HCT116 (cell line): ENCODE measurements at regions not wholly inside any gene's neighbourhood (a gene's known extent, or its start where the extent isn't known, plus 50 kb on each side); places are given as distances from the start of the nearest gene placed in this dataset.

Experiments
- ATAC-seq: fragments of 200-7000 bp; cut with Tn5 transposase; 2 replicates; pipeline ENCODE4 v1.9.1; 2020; ENCODE audit warnings: mild to moderate bottlenecking, moderate library complexity
- BruUV-seq: library from RNA; stranded (reverse); fragments of 400-500 nt; replicated peaks from 2 replicates; lab custom pipeline; 2021; lab: Mats Ljungman, UMichigan
- CTCF ChIA-PET: fragments of 300-600 bp; sonication (Branson Sonifier 250); formaldehyde crosslinking; loops from one replicate; lab custom pipeline; 2021; ENCODE audit warnings: antibody characterized with exemption; lab: Charles Lee
- POLR2A ChIA-PET: fragments of 300-600, 350-600 bp; sonication (Branson Sonifier 250); formaldehyde crosslinking; loops from one replicate; lab custom pipeline; 2021; ENCODE audit warnings: antibody characterized with exemption; lab: Charles Lee
- RAD21 ChIA-PET, 2 experiments: fragments of 300-600 bp; sonication (Branson Sonifier 250); formaldehyde crosslinking; loops; one replicate each; lab custom pipeline; 2023; ENCODE audit warnings: low total read pairs in 2 of 2; ENCODE audit not compliant: uncharacterized antibody in 2 of 2, unreplicated experiment in 2 of 2, low non-redundant PET in 1 of 2; lab: Charles Lee
- DNase-seq: peaks from one replicate; pipeline ENCODE4 v3.0.0-alpha.2; 2010; ENCODE audit warnings: low read depth, low spot score
- H2AFZ ChIP-seq: fragments of 200-600 bp; shearing (Covaris generic), sonication (generic); 2 replicates; pipeline ENCODE4 v1.6.1; 2017; ENCODE audit warnings: low read depth, mixed run types, mixed read lengths, antibody characterized with exemption, low read length; ENCODE audit not compliant: poor library complexity, severe bottlenecking
- H3K27ac ChIP-seq: 2 replicates; pipeline ENCODE4 v1.5.1; 2012; ENCODE audit warnings: low read depth, low read length
- H3K27me3 ChIP-seq: fragments of 200-600 bp; sonication (generic); 2 replicates; pipeline ENCODE4 v1.6.1; 2016; ENCODE audit warnings: mixed run types, low read length, mixed read lengths; ENCODE audit not compliant: insufficient read depth
- H3K36me3 ChIP-seq, 2 experiments: fragments of 200-500 bp in 1 of 2; fragments of 200-600 bp in 1 of 2; sonication (Bioruptor generic) in 1 of 2; sonication (generic) in 1 of 2; 2 replicates each; pipeline versions ENCODE4 v1.5.1 to v1.6.1; 2014 to 2016; ENCODE audit warnings: low read length in 2 of 2, inconsistent platforms in 1 of 2, mixed read lengths in 1 of 2, mixed run types in 1 of 2; ENCODE audit not compliant: insufficient read depth in 2 of 2, control insufficient read depth in 1 of 2
- H3K4me1 ChIP-seq, 2 experiments: fragments of 200-600 bp in 1 of 2; sonication (generic) in 1 of 2; 2 replicates each; pipeline versions ENCODE4 v1.5.1 to v1.6.1; 2012 to 2017; ENCODE audit warnings: low read length in 2 of 2, inconsistent platforms in 1 of 2, mild to moderate bottlenecking in 1 of 2, mixed read lengths in 1 of 2, mixed run types in 1 of 2, moderate library complexity in 1 of 2; ENCODE audit not compliant: insufficient read depth in 2 of 2, control insufficient read depth in 1 of 2
- H3K4me2 ChIP-seq: fragments of 200-600 bp; sonication (generic); 2 replicates; pipeline ENCODE4 v1.6.1; 2017; ENCODE audit warnings: mixed run types, low read length, mixed read lengths
- H3K4me3 ChIP-seq, 2 experiments: fragments of 200-600 bp in 1 of 2; sonication (generic) in 1 of 2; replicated peaks in 1 of 2; 2 replicates each; pipeline ENCODE4 v1.5.1; 2011 to 2016; ENCODE audit warnings: low read length in 2 of 2, control low read depth in 1 of 2, low read depth in 1 of 2, mild to moderate bottlenecking in 1 of 2, mixed read lengths in 1 of 2, mixed run types in 1 of 2
- H3K79me2 ChIP-seq: fragments of 200-600 bp; sonication (generic); 2 replicates; pipeline ENCODE4 v1.6.1; 2017; ENCODE audit warnings: mild to moderate bottlenecking, mixed run types, low read length, moderate library complexity, mixed read lengths; ENCODE audit not compliant: insufficient read depth
- H3K9ac ChIP-seq: fragments of 200-600 bp; sonication (generic); 2 replicates; pipeline ENCODE4 v1.6.1; 2016; ENCODE audit warnings: low read length, mixed read lengths
- H3K9me2 ChIP-seq: fragments of 200-600 bp; sonication (generic), shearing (Covaris generic); 2 replicates; pipeline ENCODE4 v1.6.1; 2017; ENCODE audit warnings: mixed run types, mild to moderate bottlenecking, moderate library complexity; ENCODE audit not compliant: insufficient read depth
- H3K9me3 ChIP-seq, 2 experiments: fragments of 200-500 bp in 1 of 2; fragments of 200-600 bp in 1 of 2; sonication (Bioruptor generic) in 1 of 2; sonication (generic) in 1 of 2; 2 replicates each; pipeline ENCODE4 v1.6.1; 2014 to 2017; ENCODE audit warnings: low read length in 2 of 2, mixed read lengths in 2 of 2, inconsistent platforms in 1 of 2, low read depth in 1 of 2, mild to moderate bottlenecking in 1 of 2, mixed run types in 1 of 2, moderate library complexity in 1 of 2; ENCODE audit not compliant: control insufficient read depth in 1 of 2, insufficient read depth in 1 of 2
- H4K20me1 ChIP-seq: fragments of 200-600 bp; sonication (generic), shearing (Covaris generic); 2 replicates; pipeline ENCODE4 v1.6.1; 2017; ENCODE audit warnings: mixed run types, mild to moderate bottlenecking, moderate library complexity; ENCODE audit not compliant: insufficient read depth
- CEBPB ChIP-seq: IDR thresholded peaks from 2 replicates; pipeline ENCODE4 v1.6.1; 2012; ENCODE audit warnings: low read depth
- EZH2 ChIP-seq: fragments of 200-600 bp; sonication (generic); IDR thresholded peaks from 2 replicates; pipeline ENCODE4 v1.6.1; 2017; ENCODE audit warnings: antibody characterized with exemption, mixed run types
- JUND ChIP-seq: IDR thresholded peaks from 2 replicates; pipeline ENCODE4 v1.6.1; 2012
- POLR2A ChIP-seq: IDR thresholded peaks from 2 replicates; pipeline ENCODE4 v1.7.0; 2011; ENCODE audit warnings: borderline replicate concordance; ENCODE audit not compliant: insufficient read depth, insufficient read length; ENCODE audit errors: extremely low read depth
- POLR2AphosphoS5 ChIP-seq: IDR thresholded peaks from 2 replicates; pipeline ENCODE4 v1.6.1; 2011; ENCODE audit warnings: mild to moderate bottlenecking, low read depth, low read length, moderate library complexity
- RAD21 ChIP-seq: IDR thresholded peaks from 2 replicates; pipeline ENCODE4 v1.6.1; 2012; ENCODE audit warnings: low read depth, mild to moderate bottlenecking
- SP1 ChIP-seq: IDR thresholded peaks from 2 replicates; pipeline ENCODE4 v1.6.1; 2012; ENCODE audit warnings: low read depth
- SRF ChIP-seq: IDR thresholded peaks from 2 replicates; pipeline ENCODE4 v1.6.1; 2012; ENCODE audit warnings: low read depth
- intact Hi-C: fragments of 100-400 bp; cut with micrococcal nuclease; formaldehyde crosslinking; loops from 2 replicates; pipeline ENCODE4 v1.10.0; 2022
- TF ChIP-seq, protein P1 (sequence below): IDR thresholded peaks from 2 replicates; pipeline ENCODE4 v1.6.1; 2012; ENCODE audit warnings: low read depth
- TF ChIP-seq, protein P2 (sequence below), 3 experiments: fragments of 200-600 bp in 1 of 3; sonication (generic) in 1 of 3; IDR thresholded peaks in 2 of 3; conservative IDR thresholded peaks in 1 of 3; 2 replicates each; pipeline ENCODE4 v1.5.1; 2012 to 2017; ENCODE audit warnings: low read depth in 2 of 3, low read length in 2 of 3, antibody characterized with exemption in 1 of 3, borderline replicate concordance in 1 of 3, control low read depth in 1 of 3, mild to moderate bottlenecking in 1 of 3, mixed read lengths in 1 of 3, mixed run types in 1 of 3, moderate library complexity in 1 of 3; ENCODE audit not compliant: insufficient read depth in 1 of 3
- TF ChIP-seq, protein P3 (sequence below): IDR thresholded peaks from 2 replicates; pipeline ENCODE4 v1.6.1; 2011; ENCODE audit warnings: mild to moderate bottlenecking, low read length, moderate library complexity; ENCODE audit not compliant: insufficient replicate concordance; ENCODE audit errors: extremely low read depth

DNA sequence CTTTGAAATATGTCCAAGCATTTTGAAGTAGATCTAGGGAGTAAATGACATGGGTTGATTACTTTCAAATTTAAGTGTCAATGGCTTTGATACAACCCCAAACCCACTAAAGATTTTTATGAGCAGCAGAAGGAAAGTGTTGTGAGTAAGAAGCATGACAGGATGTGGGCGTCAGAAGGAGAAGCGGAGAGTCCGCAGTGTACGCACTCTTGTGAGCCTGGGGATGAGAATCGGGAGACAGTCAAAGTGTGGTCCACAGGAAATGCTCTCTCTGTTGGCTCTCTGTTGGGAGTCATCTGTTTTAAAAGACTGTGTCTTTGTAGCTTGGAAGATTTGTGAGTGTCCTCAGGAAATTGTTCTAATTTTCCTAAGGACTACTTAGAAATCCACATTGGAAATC lies 629.8 kb upstream of the ADARB2 start:
- Histone ChIP-seq H3K36me3 (no peaks in the 10 kb centered on the region), H3K9me3 (peaks cover 3 to 15% of the 10 kb centered on the region in 2 experiments; a peak in 2 of 4 replicates), H3K27ac (no peak overlapping the region), H3K4me3 (no peak overlapping the region), H4K20me1 (no peaks in the 10 kb centered on the region), H3K9ac (no peak overlapping the region), H3K27me3 (no peaks in the 10 kb centered on the region), H3K4me1 (no peaks in the 10 kb centered on the region), H3K9me2 (no peaks in the 10 kb centered on the region), H2AFZ (no peak overlapping the region), H3K79me2 (no peaks in the 10 kb centered on the region), H3K4me2 (no peak overlapping the region)
- no TSS peak for BruUV-seq
- POLR2A ChIA-PET = no interaction called here
- ATAC-seq = no peak
- CTCF ChIA-PET = no interaction called here
- intact Hi-C loops = no loop called here
- RAD21 ChIA-PET = no interaction called here
- no peak for TF ChIP-seq JUND
- no peak for DNase-seq

DNA sequence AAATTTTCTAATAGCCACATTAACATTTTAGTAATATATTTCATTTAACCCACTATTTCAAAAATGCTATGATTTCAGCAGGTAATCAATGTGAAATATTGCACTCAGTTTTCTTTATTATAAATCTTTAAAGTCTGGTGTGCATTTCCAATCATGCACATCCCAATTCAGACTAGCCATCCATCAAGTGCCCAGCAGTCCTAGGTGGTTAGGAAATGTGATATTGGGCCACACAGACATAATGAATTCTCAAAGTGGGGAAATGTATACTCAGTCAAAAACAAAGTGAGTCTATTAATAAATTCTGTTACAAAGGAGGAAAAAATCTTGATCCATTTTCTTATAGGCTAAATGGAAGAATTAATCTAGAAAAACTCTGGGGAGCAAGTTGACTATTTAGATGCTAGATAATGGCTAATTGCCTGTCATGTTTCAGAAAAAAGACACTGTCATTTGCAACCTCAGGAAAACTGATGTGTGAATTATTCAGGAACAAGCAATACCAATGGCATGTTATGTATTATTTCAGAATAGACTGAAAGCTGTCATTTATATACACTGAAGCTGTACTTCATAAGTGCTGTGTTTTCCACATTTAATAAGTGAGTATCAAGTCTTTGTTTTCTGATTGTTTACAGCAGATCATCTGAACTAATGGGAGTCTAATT lies 629.1 kb upstream of the ADARB2 start:
- peaks cover 3 to 21% of the 10 kb centered on the region in 2 experiments; a peak in 2 of 4 replicates for H3K9me3 ChIP-seq
- CTCF ChIA-PET = no interaction called here
- no peaks in the 10 kb centered on the region for H3K27me3 ChIP-seq
- H3K9ac ChIP-seq = no peak overlapping the region
- H3K4me3 ChIP-seq = no peak overlapping the region
- no peak overlapping the region for H3K27ac ChIP-seq
- no TSS peak for BruUV-seq
- no peaks in the 10 kb centered on the region for H3K9me2 ChIP-seq
- H3K4me1 ChIP-seq = no peaks in the 10 kb centered on the region
- H3K36me3 ChIP-seq = no peaks in the 10 kb centered on the region
- no peaks in the 10 kb centered on the region for H4K20me1 ChIP-seq
- no peak for DNase-seq
- TF ChIP-seq SP1 (no peak), RAD21 (no peak), SRF (no peak), POLR2AphosphoS5 (no peak), CEBPB (no peak), EZH2 (no peak), POLR2A (no peak)
- TF ChIP-seq, protein P1, sequence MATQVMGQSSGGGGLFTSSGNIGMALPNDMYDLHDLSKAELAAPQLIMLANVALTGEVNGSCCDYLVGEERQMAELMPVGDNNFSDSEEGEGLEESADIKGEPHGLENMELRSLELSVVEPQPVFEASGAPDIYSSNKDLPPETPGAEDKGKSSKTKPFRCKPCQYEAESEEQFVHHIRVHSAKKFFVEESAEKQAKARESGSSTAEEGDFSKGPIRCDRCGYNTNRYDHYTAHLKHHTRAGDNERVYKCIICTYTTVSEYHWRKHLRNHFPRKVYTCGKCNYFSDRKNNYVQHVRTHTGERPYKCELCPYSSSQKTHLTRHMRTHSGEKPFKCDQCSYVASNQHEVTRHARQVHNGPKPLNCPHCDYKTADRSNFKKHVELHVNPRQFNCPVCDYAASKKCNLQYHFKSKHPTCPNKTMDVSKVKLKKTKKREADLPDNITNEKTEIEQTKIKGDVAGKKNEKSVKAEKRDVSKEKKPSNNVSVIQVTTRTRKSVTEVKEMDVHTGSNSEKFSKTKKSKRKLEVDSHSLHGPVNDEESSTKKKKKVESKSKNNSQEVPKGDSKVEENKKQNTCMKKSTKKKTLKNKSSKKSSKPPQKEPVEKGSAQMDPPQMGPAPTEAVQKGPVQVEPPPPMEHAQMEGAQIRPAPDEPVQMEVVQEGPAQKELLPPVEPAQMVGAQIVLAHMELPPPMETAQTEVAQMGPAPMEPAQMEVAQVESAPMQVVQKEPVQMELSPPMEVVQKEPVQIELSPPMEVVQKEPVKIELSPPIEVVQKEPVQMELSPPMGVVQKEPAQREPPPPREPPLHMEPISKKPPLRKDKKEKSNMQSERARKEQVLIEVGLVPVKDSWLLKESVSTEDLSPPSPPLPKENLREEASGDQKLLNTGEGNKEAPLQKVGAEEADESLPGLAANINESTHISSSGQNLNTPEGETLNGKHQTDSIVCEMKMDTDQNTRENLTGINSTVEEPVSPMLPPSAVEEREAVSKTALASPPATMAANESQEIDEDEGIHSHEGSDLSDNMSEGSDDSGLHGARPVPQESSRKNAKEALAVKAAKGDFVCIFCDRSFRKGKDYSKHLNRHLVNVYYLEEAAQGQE = no peak
- TF ChIP-seq, protein P2, sequence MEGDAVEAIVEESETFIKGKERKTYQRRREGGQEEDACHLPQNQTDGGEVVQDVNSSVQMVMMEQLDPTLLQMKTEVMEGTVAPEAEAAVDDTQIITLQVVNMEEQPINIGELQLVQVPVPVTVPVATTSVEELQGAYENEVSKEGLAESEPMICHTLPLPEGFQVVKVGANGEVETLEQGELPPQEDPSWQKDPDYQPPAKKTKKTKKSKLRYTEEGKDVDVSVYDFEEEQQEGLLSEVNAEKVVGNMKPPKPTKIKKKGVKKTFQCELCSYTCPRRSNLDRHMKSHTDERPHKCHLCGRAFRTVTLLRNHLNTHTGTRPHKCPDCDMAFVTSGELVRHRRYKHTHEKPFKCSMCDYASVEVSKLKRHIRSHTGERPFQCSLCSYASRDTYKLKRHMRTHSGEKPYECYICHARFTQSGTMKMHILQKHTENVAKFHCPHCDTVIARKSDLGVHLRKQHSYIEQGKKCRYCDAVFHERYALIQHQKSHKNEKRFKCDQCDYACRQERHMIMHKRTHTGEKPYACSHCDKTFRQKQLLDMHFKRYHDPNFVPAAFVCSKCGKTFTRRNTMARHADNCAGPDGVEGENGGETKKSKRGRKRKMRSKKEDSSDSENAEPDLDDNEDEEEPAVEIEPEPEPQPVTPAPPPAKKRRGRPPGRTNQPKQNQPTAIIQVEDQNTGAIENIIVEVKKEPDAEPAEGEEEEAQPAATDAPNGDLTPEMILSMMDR (IDR thresholded peaks at IDR 0.05 in 2 of 3, conservative IDR thresholded peaks at IDR 0.05 in 1 of 3; ENCODE audit: borderline replicate concordance in 1 of 3, insufficient read depth in 1 of 3, low read depth in 2 of 3, low read length in 2 of 3) = no peak
- TF ChIP-seq, protein P3, sequence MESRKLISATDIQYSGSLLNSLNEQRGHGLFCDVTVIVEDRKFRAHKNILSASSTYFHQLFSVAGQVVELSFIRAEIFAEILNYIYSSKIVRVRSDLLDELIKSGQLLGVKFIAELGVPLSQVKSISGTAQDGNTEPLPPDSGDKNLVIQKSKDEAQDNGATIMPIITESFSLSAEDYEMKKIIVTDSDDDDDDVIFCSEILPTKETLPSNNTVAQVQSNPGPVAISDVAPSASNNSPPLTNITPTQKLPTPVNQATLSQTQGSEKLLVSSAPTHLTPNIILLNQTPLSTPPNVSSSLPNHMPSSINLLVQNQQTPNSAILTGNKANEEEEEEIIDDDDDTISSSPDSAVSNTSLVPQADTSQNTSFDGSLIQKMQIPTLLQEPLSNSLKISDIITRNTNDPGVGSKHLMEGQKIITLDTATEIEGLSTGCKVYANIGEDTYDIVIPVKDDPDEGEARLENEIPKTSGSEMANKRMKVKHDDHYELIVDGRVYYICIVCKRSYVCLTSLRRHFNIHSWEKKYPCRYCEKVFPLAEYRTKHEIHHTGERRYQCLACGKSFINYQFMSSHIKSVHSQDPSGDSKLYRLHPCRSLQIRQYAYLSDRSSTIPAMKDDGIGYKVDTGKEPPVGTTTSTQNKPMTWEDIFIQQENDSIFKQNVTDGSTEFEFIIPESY = no peak
- ATAC-seq = no peak
- H2AFZ ChIP-seq = no peak overlapping the region
- POLR2A ChIA-PET = no interaction called here
- no peaks in the 10 kb centered on the region for H3K79me2 ChIP-seq
- intact Hi-C loops = no loop called here
- RAD21 ChIA-PET = no interaction called here
- no peak overlapping the region for H3K4me2 ChIP-seq
